GM12891 (cell line): ENCODE measurements at regions not wholly inside any gene's neighbourhood (a gene's known extent, or its start where the extent isn't known, plus 50 kb on each side); places are given as distances from the start of the nearest gene placed in this dataset.

Experiments used
- POLR2A ChIP-seq: IDR thresholded peaks from 2 replicates; pipeline ENCODE4 v1.6.1; 2011; ENCODE audit warnings: low read depth, low read length, control low read depth
- POLR2AphosphoS5 ChIP-seq: IDR thresholded peaks from 2 replicates; pipeline ENCODE4 v1.6.1; 2011; ENCODE audit warnings: low read depth, low read length, control low read depth

GRCh38 chr15:37794947-37795346 lies 139.5 kb upstream of the TMCO5A start:
- TF ChIP-seq POLR2A: no peak
- no peak for TF ChIP-seq POLR2AphosphoS5
